ENCODE measurements at regions not wholly inside any gene's neighbourhood (a gene's known extent, or its start where the extent isn't known, plus 50 kb on each side); places are given as distances from the start of the nearest gene placed in this dataset.

GRCh38 chr5:148708854-148709253 is 54.5 kb upstream of the HTR4 start:
- DNase-seq: no peak

GRCh38 chr5:148711961-148712360 is 57.6 kb upstream of the HTR4 start:
- no peak for DNase-seq

GRCh38 chr5:148713735-148714508 is 59.6 kb upstream of the HTR4 start:
- DNase-seq: no peak

GRCh38 chr5:148716716-148717115 is 62.4 kb upstream of the HTR4 start:
- no peak for DNase-seq

- no peak for DNase-seq
These were observed 63.3 kb upstream of the HTR4 start for GRCh38 chr5:148717668-148718067.

- DNase-seq: no peak
These were observed 65.3 kb upstream of the HTR4 start for GRCh38 chr5:148719605-148720004.

GRCh38 chr5:148720257-148720656 is 65.9 kb upstream of the HTR4 start:
- no peak for DNase-seq

- DNase-seq: no peak
These were observed 68.8 kb upstream of the HTR4 start for GRCh38 chr5:148723143-148723542.

- no peak for DNase-seq
These were observed 71.3 kb upstream of the HTR4 start for GRCh38 chr5:148725675-148726074.

- no peak for DNase-seq
These were observed 74.9 kb upstream of the HTR4 start for GRCh38 chr5:148729182-148729581.

GRCh38 chr5:148730270-148730669 is 75.9 kb upstream of the HTR4 start:
- no peak for DNase-seq

GRCh38 chr5:148730942-148731898 is 76.9 kb upstream of the HTR4 start:
- peak; percentile 79 for DNase-seq

GRCh38 chr5:148732692-148733091 is 78.4 kb upstream of the HTR4 start:
- DNase-seq: no peak

- DNase-seq: peak; percentile 71
These were observed 79.5 kb upstream of the HTR4 start for GRCh38 chr5:148733601-148734438.

- DNase-seq: no peak
These were observed 80.2 kb upstream of the HTR4 start for GRCh38 chr5:148734518-148734917.

GRCh38 chr5:148735301-148735835 is 81.0 kb upstream of the HTR4 start:
- no peak for DNase-seq

GRCh38 chr5:148739023-148739422 is 84.7 kb upstream of the HTR4 start:
- no peak for DNase-seq

GRCh38 chr5:148739524-148739923 is 85.2 kb upstream of the HTR4 start:
- no peak for DNase-seq

GRCh38 chr5:148740079-148740858 is 85.9 kb upstream of the HTR4 start:
- no peak for DNase-seq

GRCh38 chr5:148740966-148741742 is 85.3 kb upstream of the ADRB2 start:
- DNase-seq: peak; percentile 52

All from muscle of arm (tissue), 1 donor.